ENCODE measurements at regions not wholly inside any gene's neighbourhood (a gene's known extent, or its start where the extent isn't known, plus 50 kb on each side); places are given as distances from the start of the nearest gene placed in this dataset.

DNA sequence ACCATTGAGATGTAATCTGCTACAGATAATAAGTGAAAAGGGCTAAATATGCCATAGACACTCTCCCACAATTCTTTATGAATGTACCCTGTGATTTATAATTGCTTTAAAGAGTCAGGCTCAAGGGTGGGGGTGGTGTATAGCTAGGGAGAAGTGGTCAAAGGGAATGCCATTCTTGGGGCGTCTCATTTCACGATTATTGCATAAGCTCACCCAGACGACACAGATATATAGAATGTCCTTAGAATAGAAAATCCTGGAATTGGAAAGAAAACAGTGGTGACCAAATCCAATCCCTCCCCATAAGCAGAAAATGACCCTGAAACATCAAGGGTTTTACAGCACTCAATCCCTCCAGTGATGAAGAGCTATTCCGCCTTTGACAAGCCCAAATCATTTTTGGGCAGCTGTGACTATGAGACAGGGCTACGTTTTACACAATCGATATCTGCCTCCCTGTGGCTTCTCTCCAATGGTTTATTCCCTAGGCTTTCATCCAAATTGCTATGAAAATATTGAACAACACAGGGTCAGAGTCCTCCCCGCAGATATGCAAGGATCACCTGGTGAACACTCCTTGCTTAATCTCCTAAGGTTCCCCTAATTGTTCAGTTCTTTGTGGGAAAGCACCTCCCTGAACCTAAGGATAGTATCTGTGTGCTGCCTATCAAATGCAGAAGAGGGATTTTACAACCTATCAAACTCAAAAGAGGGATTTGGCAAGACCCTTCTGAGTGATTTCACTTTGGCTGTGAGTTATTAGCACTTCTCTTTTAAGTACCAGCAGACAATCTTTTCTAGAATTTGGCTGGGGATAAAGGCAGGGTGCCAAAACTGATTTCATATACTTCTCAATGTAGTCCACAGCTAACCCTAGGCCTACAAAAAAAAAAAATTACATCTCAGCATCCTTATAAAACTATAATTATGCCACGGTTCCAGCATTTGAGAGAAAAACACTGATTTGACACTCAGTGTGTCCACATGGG, 144.9 kb upstream of the CDH6 start:
- TF ChIP-seq EZH2 (IDR thresholded peaks at IDR 0.05; ENCODE audit: borderline replicate concordance, low read depth, low read length, severe bottlenecking) (no peak), CTCF (IDR thresholded peaks at IDR 0.05; ENCODE audit: borderline replicate concordance, extremely low read depth, low read length, poor library complexity, severe bottlenecking) (no peak)
- H3K36me3 ChIP-seq (ENCODE audit: insufficient read depth, low read length), result no peaks in the 10 kb centered on the region
- no peak overlapping the region for H3K4me3 ChIP-seq (ENCODE audit: low read depth in 1 of 2, low read length in 2 of 2)
- no peaks in the 10 kb centered on the region for H3K9me3 ChIP-seq (ENCODE audit: insufficient read depth, low read length, severe bottlenecking)
- H3K27ac ChIP-seq (ENCODE audit: low read length), result no peak overlapping the region
- no peaks in the 10 kb centered on the region for H4K20me1 ChIP-seq (ENCODE audit: insufficient read depth, low read length)
- no peak overlapping the region for H3K9ac ChIP-seq (ENCODE audit: low read depth, low read length)
- H3K4me2 ChIP-seq (ENCODE audit: insufficient read depth, low read length), result no peak overlapping the region
- no peaks in the 10 kb centered on the region for H3K27me3 ChIP-seq (ENCODE audit: insufficient read depth, low read length, poor library complexity)
- no peaks in the 10 kb centered on the region for H3K4me1 ChIP-seq (ENCODE audit: insufficient read depth, low read length)
- no peak for DNase-seq
- H2AFZ ChIP-seq (ENCODE audit: low read depth, low read length), result no peak overlapping the region
- H3K79me2 ChIP-seq (ENCODE audit: insufficient read depth, low read length), result no peaks in the 10 kb centered on the region
- ATAC-seq (ENCODE audit: insufficient read depth, low read depth), result no peak

DNA sequence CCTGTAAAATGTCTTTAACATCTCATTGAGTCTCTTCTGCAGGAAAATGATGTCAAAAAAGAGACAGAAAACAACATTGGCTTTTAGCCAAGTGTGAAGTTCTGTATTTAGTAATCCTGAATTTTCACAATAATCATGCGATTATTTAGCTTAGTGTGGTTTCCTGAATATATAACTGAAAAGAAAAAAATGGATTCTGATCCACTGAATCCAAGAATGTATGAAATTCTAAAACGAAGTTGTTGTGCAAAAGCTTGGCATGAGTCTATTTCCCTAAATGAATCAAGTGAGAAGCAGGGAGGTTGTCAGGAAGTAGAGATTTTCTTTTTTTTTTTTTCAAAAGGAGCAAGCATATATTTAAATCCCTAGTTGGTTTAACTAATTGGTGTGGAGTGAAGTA, 145.9 kb upstream of the CDH6 start:
- no peak overlapping the region for H3K27ac ChIP-seq (ENCODE audit: low read length)
- ATAC-seq (ENCODE audit: insufficient read depth, low read depth) (no peak), DNase-seq (no peak)
- no peak for TF ChIP-seq CTCF (IDR thresholded peaks at IDR 0.05; ENCODE audit: borderline replicate concordance, extremely low read depth, low read length, poor library complexity, severe bottlenecking)
- no peak for TF ChIP-seq EZH2 (IDR thresholded peaks at IDR 0.05; ENCODE audit: borderline replicate concordance, low read depth, low read length, severe bottlenecking)
- no peak overlapping the region for H3K9ac ChIP-seq (ENCODE audit: low read depth, low read length)
- H3K4me1 ChIP-seq (ENCODE audit: insufficient read depth, low read length), result no peaks in the 10 kb centered on the region
- H3K27me3 ChIP-seq (ENCODE audit: insufficient read depth, low read length, poor library complexity), result no peaks in the 10 kb centered on the region
- no peak overlapping the region for H3K4me2 ChIP-seq (ENCODE audit: insufficient read depth, low read length)
- no peak overlapping the region for H2AFZ ChIP-seq (ENCODE audit: low read depth, low read length)
- H3K79me2 ChIP-seq (ENCODE audit: insufficient read depth, low read length), result no peaks in the 10 kb centered on the region
- no peaks in the 10 kb centered on the region for H3K9me3 ChIP-seq (ENCODE audit: insufficient read depth, low read length, severe bottlenecking)
- H4K20me1 ChIP-seq (ENCODE audit: insufficient read depth, low read length), result no peaks in the 10 kb centered on the region
- no peaks in the 10 kb centered on the region for H3K36me3 ChIP-seq (ENCODE audit: insufficient read depth, low read length)
- no peak overlapping the region for H3K4me3 ChIP-seq (ENCODE audit: low read depth in 1 of 2, low read length in 2 of 2)

DNA sequence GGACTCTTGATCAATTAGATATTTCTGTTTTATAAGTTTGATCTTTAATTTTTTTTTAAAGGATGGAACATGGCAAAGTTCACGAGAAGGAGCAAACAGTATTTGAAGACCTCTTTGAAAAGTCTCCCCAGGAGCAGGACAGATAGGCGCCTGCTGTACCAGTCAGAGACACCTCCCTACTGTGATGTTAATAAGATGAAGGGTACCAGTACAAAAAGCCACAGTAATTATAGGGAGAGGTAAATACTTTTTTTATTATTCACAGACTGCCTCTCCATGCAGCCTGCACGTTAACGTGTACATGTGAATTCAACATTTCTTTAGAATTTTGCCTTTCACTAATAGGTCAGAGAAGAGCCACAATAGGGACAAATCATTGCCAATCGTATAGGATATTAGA, 146.5 kb upstream of the CDH6 start:
- no peaks in the 10 kb centered on the region for H3K79me2 ChIP-seq (ENCODE audit: insufficient read depth, low read length)
- no peak overlapping the region for H3K9ac ChIP-seq (ENCODE audit: low read depth, low read length)
- no peaks in the 10 kb centered on the region for H4K20me1 ChIP-seq (ENCODE audit: insufficient read depth, low read length)
- H3K4me1 ChIP-seq (ENCODE audit: insufficient read depth, low read length), result no peaks in the 10 kb centered on the region
- H3K4me3 ChIP-seq (ENCODE audit: low read depth in 1 of 2, low read length in 2 of 2), result no peak overlapping the region
- H3K9me3 ChIP-seq (ENCODE audit: insufficient read depth, low read length, severe bottlenecking), result no peaks in the 10 kb centered on the region
- no peak overlapping the region for H3K4me2 ChIP-seq (ENCODE audit: insufficient read depth, low read length)
- no peak for TF ChIP-seq EZH2 (IDR thresholded peaks at IDR 0.05; ENCODE audit: borderline replicate concordance, low read depth, low read length, severe bottlenecking)
- TF ChIP-seq CTCF (IDR thresholded peaks at IDR 0.05; ENCODE audit: borderline replicate concordance, extremely low read depth, low read length, poor library complexity, severe bottlenecking), result no peak
- no peaks in the 10 kb centered on the region for H3K36me3 ChIP-seq (ENCODE audit: insufficient read depth, low read length)
- DNase-seq, result no peak
- no peak overlapping the region for H2AFZ ChIP-seq (ENCODE audit: low read depth, low read length)
- ATAC-seq (ENCODE audit: insufficient read depth, low read depth), result no peak
- no peaks in the 10 kb centered on the region for H3K27me3 ChIP-seq (ENCODE audit: insufficient read depth, low read length, poor library complexity)
- no peak overlapping the region for H3K27ac ChIP-seq (ENCODE audit: low read length)

All from DND-41 (cell line).